K562 (cell line): ENCODE measurements at regions not wholly inside any gene's neighbourhood (a gene's known extent, or its start where the extent isn't known, plus 50 kb on each side); places are given as distances from the start of the nearest gene placed in this dataset.

ENCODE experiments used
- IRF1 ChIP-seq: sonication (generic); formaldehyde crosslinking; IDR thresholded peaks from 2 replicates; pipeline ENCODE4 v1.8.0; 2022; ENCODE audit warnings: missing genetic modification reagents, mild to moderate bottlenecking, borderline replicate concordance
- PKNOX1 ChIP-seq: fragments of 450-650 bp; IDR thresholded peaks from 2 replicates; pipeline ENCODE4 v1.6.1; 2016
- SMARCA5 ChIP-seq: fragments of 450-650 bp; IDR thresholded peaks from 2 replicates; pipeline ENCODE4 v1.6.1; 2016
- ZNF253 ChIP-seq: fragments of 250-450 bp; sonication (Bioruptor Pico); conservative IDR thresholded peaks from 2 replicates; pipeline ENCODE4 v1.6.1; 2021; ENCODE audit warnings: mild to moderate bottlenecking
- ZNF263 ChIP-seq: sonication (generic); formaldehyde crosslinking; IDR thresholded peaks from 2 replicates; pipeline ENCODE4 v1.8.0; 2022; ENCODE audit warnings: mild to moderate bottlenecking, missing genetic modification reagents, borderline replicate concordance
- TF ChIP-seq, protein P1 (sequence below): fragments of 200-600 bp; sonication (generic); IDR thresholded peaks from one replicate; pipeline ENCODE4 v1.6.1; 2012; ENCODE audit warnings: mild to moderate bottlenecking, low read depth, low read length, inconsistent platforms

DNA sequence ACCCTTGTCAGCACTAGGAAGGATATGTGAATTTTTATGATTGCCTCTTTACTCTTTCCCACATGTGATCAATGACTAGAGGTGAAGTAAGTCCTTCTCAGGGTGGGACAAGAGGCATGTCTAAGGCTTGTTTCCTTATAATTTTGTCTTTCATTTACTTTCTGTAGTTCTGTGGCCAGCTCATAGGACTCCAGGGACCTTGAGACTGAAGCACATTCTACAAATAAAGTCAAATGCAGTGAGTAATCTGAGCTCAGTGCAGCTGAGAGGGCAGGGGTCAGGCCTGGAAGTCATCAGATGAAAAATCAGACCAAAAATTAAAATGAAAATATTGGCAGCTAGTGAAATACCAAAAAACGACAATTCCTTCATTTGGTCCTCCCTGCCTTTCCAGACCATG is 424.7 kb upstream of the THBS1 start (continued):
- TF ChIP-seq ZNF253 (CRISPR knock-in tag) (no peak), ZNF263 (CRISPR knock-in tag) (no peak), SMARCA5 (no peak), IRF1 (no peak), PKNOX1 (no peak)
- TF ChIP-seq, protein P1, sequence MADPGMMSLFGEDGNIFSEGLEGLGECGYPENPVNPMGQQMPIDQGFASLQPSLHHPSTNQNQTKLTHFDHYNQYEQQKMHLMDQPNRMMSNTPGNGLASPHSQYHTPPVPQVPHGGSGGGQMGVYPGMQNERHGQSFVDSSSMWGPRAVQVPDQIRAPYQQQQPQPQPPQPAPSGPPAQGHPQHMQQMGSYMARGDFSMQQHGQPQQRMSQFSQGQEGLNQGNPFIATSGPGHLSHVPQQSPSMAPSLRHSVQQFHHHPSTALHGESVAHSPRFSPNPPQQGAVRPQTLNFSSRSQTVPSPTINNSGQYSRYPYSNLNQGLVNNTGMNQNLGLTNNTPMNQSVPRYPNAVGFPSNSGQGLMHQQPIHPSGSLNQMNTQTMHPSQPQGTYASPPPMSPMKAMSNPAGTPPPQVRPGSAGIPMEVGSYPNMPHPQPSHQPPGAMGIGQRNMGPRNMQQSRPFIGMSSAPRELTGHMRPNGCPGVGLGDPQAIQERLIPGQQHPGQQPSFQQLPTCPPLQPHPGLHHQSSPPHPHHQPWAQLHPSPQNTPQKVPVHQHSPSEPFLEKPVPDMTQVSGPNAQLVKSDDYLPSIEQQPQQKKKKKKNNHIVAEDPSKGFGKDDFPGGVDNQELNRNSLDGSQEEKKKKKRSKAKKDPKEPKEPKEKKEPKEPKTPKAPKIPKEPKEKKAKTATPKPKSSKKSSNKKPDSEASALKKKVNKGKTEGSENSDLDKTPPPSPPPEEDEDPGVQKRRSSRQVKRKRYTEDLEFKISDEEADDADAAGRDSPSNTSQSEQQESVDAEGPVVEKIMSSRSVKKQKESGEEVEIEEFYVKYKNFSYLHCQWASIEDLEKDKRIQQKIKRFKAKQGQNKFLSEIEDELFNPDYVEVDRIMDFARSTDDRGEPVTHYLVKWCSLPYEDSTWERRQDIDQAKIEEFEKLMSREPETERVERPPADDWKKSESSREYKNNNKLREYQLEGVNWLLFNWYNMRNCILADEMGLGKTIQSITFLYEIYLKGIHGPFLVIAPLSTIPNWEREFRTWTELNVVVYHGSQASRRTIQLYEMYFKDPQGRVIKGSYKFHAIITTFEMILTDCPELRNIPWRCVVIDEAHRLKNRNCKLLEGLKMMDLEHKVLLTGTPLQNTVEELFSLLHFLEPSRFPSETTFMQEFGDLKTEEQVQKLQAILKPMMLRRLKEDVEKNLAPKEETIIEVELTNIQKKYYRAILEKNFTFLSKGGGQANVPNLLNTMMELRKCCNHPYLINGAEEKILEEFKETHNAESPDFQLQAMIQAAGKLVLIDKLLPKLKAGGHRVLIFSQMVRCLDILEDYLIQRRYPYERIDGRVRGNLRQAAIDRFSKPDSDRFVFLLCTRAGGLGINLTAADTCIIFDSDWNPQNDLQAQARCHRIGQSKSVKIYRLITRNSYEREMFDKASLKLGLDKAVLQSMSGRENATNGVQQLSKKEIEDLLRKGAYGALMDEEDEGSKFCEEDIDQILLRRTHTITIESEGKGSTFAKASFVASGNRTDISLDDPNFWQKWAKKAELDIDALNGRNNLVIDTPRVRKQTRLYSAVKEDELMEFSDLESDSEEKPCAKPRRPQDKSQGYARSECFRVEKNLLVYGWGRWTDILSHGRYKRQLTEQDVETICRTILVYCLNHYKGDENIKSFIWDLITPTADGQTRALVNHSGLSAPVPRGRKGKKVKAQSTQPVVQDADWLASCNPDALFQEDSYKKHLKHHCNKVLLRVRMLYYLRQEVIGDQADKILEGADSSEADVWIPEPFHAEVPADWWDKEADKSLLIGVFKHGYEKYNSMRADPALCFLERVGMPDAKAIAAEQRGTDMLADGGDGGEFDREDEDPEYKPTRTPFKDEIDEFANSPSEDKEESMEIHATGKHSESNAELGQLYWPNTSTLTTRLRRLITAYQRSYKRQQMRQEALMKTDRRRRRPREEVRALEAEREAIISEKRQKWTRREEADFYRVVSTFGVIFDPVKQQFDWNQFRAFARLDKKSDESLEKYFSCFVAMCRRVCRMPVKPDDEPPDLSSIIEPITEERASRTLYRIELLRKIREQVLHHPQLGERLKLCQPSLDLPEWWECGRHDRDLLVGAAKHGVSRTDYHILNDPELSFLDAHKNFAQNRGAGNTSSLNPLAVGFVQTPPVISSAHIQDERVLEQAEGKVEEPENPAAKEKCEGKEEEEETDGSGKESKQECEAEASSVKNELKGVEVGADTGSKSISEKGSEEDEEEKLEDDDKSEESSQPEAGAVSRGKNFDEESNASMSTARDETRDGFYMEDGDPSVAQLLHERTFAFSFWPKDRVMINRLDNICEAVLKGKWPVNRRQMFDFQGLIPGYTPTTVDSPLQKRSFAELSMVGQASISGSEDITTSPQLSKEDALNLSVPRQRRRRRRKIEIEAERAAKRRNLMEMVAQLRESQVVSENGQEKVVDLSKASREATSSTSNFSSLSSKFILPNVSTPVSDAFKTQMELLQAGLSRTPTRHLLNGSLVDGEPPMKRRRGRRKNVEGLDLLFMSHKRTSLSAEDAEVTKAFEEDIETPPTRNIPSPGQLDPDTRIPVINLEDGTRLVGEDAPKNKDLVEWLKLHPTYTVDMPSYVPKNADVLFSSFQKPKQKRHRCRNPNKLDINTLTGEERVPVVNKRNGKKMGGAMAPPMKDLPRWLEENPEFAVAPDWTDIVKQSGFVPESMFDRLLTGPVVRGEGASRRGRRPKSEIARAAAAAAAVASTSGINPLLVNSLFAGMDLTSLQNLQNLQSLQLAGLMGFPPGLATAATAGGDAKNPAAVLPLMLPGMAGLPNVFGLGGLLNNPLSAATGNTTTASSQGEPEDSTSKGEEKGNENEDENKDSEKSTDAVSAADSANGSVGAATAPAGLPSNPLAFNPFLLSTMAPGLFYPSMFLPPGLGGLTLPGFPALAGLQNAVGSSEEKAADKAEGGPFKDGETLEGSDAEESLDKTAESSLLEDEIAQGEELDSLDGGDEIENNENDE = no peak
